Gastroesophageal sphincter (tissue), 3 donors: ENCODE measurements at regions not wholly inside any gene's neighbourhood (a gene's known extent, or its start where the extent isn't known, plus 50 kb on each side); places are given as distances from the start of the nearest gene placed in this dataset.

Source experiments
- CTCF ChIP-seq, 4 experiments: fragments of 200-600 bp in 2 of 4; fragments of 450-650 bp in 2 of 4; sonication (generic) in 1 of 4; IDR thresholded peaks; one replicate each; pipeline ENCODE4 v1.5.1; 2017 to 2019; ENCODE audit warnings: antibody characterized with exemption in 4 of 4, mild to moderate bottlenecking in 2 of 4, moderate library complexity in 2 of 4
- EP300 ChIP-seq: sonication (generic); formaldehyde crosslinking; IDR thresholded peaks from one replicate; pipeline ENCODE4 v1.6.1; 2017; ENCODE audit warnings: antibody characterized with exemption, mild to moderate bottlenecking
- POLR2A ChIP-seq, 2 donors: fragments of 450-650 bp; IDR thresholded peaks; one replicate each; pipeline ENCODE4 v1.6.1; 2017; ENCODE audit warnings: antibody characterized with exemption in 2 of 2, mild to moderate bottlenecking in 2 of 2, moderate library complexity in 1 of 2
- POLR2AphosphoS5 ChIP-seq: sonication (generic); formaldehyde crosslinking; IDR thresholded peaks from one replicate; pipeline ENCODE4 v1.6.1; 2017; ENCODE audit warnings: antibody characterized with exemption

- TF ChIP-seq CTCF (IDR thresholded peaks at IDR 0.05) (no peak), POLR2AphosphoS5 (no peak), POLR2A (IDR thresholded peaks at IDR 0.05) (no peak), EP300 (no peak)
Observed at GRCh38 chr9:78582821-78583220, 285.9 kb downstream of the PSAT1 start.
